ENCODE measurements at regions not wholly inside any gene's neighbourhood (a gene's known extent, or its start where the extent isn't known, plus 50 kb on each side); places are given as distances from the start of the nearest gene placed in this dataset.

GRCh38 chr15:93895976-93896770 is 335.2 kb upstream of the MCTP2 start:
- TF ChIP-seq CTCF (conservative IDR thresholded peaks at IDR 0.05; ENCODE audit: low read length) = no peak
- no peak for TF ChIP-seq EZH2phosphoT487 (IDR thresholded peaks at IDR 0.05; ENCODE audit: borderline replicate concordance)

Measured in Loucy (cell line).